T-helper 2 cell treated with Interferon-gamma antibody and Interleukin-4, amounts not matched to agents 100 ng/mL and 5 ng/mL, for 36 hours (primary cell): ENCODE measurements at regions not wholly inside any gene's neighbourhood (a gene's known extent, or its start where the extent isn't known, plus 50 kb on each side); places are given as distances from the start of the nearest gene placed in this dataset.

Experiments
- intact Hi-C: fragments of 100-400 bp; cut with micrococcal nuclease; formaldehyde crosslinking; loops from one replicate; pipeline ENCODE4 v1.15.1; 2023

- intact Hi-C loops, result no loop called here
Observed at GRCh38 chr7:21086688-21087087, 300.0 kb upstream of the SP8 start.

- intact Hi-C loops, result no loop called here
Observed at GRCh38 chr7:21089653-21090052, 303.0 kb upstream of the SP8 start.

- intact Hi-C loops, result no loop called here
Observed at GRCh38 chr7:21092766-21093702, 306.3 kb upstream of the SP8 start.

- intact Hi-C loops, result no loop called here
Observed at GRCh38 chr7:21094589-21094988, 307.9 kb upstream of the SP8 start.

GRCh38 chr7:21099432-21099831 is 312.7 kb upstream of the SP8 start:
- intact Hi-C loops, result no loop called here

GRCh38 chr7:21099955-21100354 is 313.3 kb upstream of the SP8 start:
- intact Hi-C loops, result no loop called here

GRCh38 chr7:21101541-21101940 is 314.9 kb upstream of the SP8 start:
- intact Hi-C loops, result no loop called here

GRCh38 chr7:21103426-21104123 is 316.9 kb upstream of the SP8 start:
- intact Hi-C loops, result no loop called here

GRCh38 chr7:21104124-21104500 is 317.4 kb upstream of the SP8 start:
- intact Hi-C loops, result no loop called here

GRCh38 chr7:21106296-21106732 is 319.6 kb upstream of the SP8 start:
- intact Hi-C loops, result no loop called here

- intact Hi-C loops, result no loop called here
Observed at GRCh38 chr7:21107101-21107500, 320.4 kb upstream of the SP8 start.

- intact Hi-C loops, result no loop called here
Observed at GRCh38 chr7:21108182-21108581, 319.7 kb upstream of the SP4 start.

GRCh38 chr7:21113609-21114415 is 314.1 kb upstream of the SP4 start:
- intact Hi-C loops, result no loop called here

GRCh38 chr7:21123586-21123985 is 304.3 kb upstream of the SP4 start:
- intact Hi-C loops, result no loop called here

GRCh38 chr7:21125297-21125696 is 302.6 kb upstream of the SP4 start:
- intact Hi-C loops, result no loop called here

- intact Hi-C loops, result no loop called here
Observed at GRCh38 chr7:21128062-21128817, 299.6 kb upstream of the SP4 start.

- intact Hi-C loops, result no loop called here
Observed at GRCh38 chr7:21131897-21132296, 296.0 kb upstream of the SP4 start.

GRCh38 chr7:21134631-21135030 is 293.3 kb upstream of the SP4 start:
- intact Hi-C loops, result no loop called here

- intact Hi-C loops, result no loop called here
Observed at GRCh38 chr7:21135437-21135836, 292.4 kb upstream of the SP4 start.

- intact Hi-C loops, result no loop called here
Observed at GRCh38 chr7:21137640-21138039, 290.2 kb upstream of the SP4 start.

GRCh38 chr7:21140622-21141021 is 287.3 kb upstream of the SP4 start:
- intact Hi-C loops, result no loop called here
